Thymus (tissue), 11 donors: ENCODE measurements at regions not wholly inside any gene's neighbourhood (a gene's known extent, or its start where the extent isn't known, plus 50 kb on each side); places are given as distances from the start of the nearest gene placed in this dataset.

Experiments
- DNase-seq, 9 donors: peaks; one replicate each; pipeline ENCODE4 v3.0.0-alpha.2; 2013; ENCODE audit warnings: low spot score in 9 of 9, low read depth in 6 of 9, missing footprints in 1 of 9
- H3K27ac ChIP-seq, 2 donors: one replicate each; pipeline ENCODE4 v1.5.1; 2013; ENCODE audit warnings: control low read depth in 1 of 2, low read depth in 1 of 2, low read length in 1 of 2, mild to moderate bottlenecking in 1 of 2, moderate library complexity in 1 of 2
- H3K27me3 ChIP-seq, 2 donors: one replicate each; pipeline ENCODE4 v1.5.1; 2013; ENCODE audit warnings: low read length in 1 of 2; ENCODE audit not compliant: control insufficient read depth in 2 of 2, insufficient read depth in 1 of 2
- H3K36me3 ChIP-seq, 2 donors: one replicate each; pipeline ENCODE4 v1.5.1; 2013; ENCODE audit warnings: low read length in 1 of 2, mild to moderate bottlenecking in 1 of 2, moderate library complexity in 1 of 2; ENCODE audit not compliant: control insufficient read depth in 2 of 2, insufficient read depth in 2 of 2
- H3K4me1 ChIP-seq, 2 donors: one replicate each; pipeline ENCODE4 v1.5.1; 2013; ENCODE audit warnings: low read length in 2 of 2; ENCODE audit not compliant: control insufficient read depth in 2 of 2, insufficient read depth in 2 of 2
- H3K4me3 ChIP-seq, 2 donors: one replicate each; pipeline ENCODE4 v1.5.1; 2013; ENCODE audit warnings: low read length in 2 of 2, control low read depth in 1 of 2, mild to moderate bottlenecking in 1 of 2
- H3K9me3 ChIP-seq, 2 donors: one replicate each; pipeline ENCODE4 v1.5.1; 2013; ENCODE audit warnings: low read length in 1 of 2, mild to moderate bottlenecking in 1 of 2; ENCODE audit not compliant: control insufficient read depth in 2 of 2, insufficient read depth in 1 of 2
- WGBS: extraction: QIAGEN DNeasy Blood & Tissue Kit; methylation state at CpG from one replicate; pipeline ENCODE4 v1.1.7; 2013; 5-methylcytosine and 5-hydroxymethylcytosine counted together
- donor health status: healthy.

DNA sequence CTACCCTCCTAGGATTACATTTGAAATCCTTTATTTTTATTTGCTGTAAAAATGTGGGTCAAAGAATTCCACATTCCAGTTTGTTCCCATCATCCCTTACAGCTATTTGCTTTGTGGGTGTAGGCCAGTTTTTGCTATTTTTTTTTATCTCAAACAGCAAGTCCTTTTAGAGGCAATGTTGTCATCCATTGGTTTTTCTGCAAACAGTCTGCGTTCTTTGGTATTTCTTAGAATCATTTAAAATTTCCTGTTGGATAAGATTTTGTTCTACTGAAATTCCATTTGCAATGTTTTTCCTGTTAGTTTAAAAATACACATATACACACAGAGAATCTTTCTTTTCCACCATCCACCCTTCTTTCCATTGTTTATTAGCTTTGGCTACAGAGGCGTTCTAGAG lies 53.3 kb upstream of the STK38L start:
- no peak overlapping the region for H3K27ac ChIP-seq
- no peaks in the 10 kb centered on the region for H3K4me1 ChIP-seq
- 98% methylated on average over 2 of the region's 2 CpGs for WGBS
- no peaks in the 10 kb centered on the region for H3K9me3 ChIP-seq
- H3K27me3 ChIP-seq, result no peaks in the 10 kb centered on the region
- H3K4me3 ChIP-seq, result no peak overlapping the region
- no peak for DNase-seq
- H3K36me3 ChIP-seq, result no peaks in the 10 kb centered on the region

DNA sequence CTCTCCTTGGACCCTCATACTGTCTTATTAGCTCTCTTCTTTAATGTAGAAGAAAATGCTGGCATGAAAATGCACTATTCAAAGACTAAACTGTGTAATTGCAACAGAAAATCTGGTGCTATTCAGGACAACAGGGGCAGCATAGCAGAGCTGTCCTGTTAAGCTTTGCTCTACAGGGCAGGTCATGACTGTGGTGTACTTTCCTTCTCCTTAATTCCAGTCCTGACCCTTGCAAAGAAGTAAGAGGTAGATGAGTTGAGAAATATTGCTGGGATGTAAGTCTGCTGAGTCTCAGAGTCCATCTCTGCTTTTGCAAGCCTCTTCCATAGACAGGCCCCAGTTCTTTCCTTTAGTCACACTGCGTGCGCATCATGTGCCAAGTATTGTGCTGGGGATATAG lies 52.6 kb upstream of the STK38L start:
- Histone ChIP-seq H3K4me1 (no peaks in the 10 kb centered on the region), H3K9me3 (no peaks in the 10 kb centered on the region), H3K4me3 (no peak overlapping the region), H3K27me3 (no peaks in the 10 kb centered on the region), H3K27ac (no peak overlapping the region), H3K36me3 (no peaks in the 10 kb centered on the region)
- 100% methylated on average over 2 of the region's 2 CpGs for WGBS
- DNase-seq, result no peak

- WGBS, result 95% methylated on average over 5 of the region's 5 CpGs
- Histone ChIP-seq H3K4me3 (no peak overlapping the region), H3K4me1 (no peaks in the 10 kb centered on the region), H3K27ac (no peak overlapping the region), H3K36me3 (no peaks in the 10 kb centered on the region), H3K9me3 (no peaks in the 10 kb centered on the region), H3K27me3 (no peaks in the 10 kb centered on the region)
- no peak for DNase-seq
Observed at GRCh38 chr12:27192118-27192802, 51.8 kb upstream of the STK38L start.

- DNase-seq, result no peak
- 92% methylated on average over 2 of the region's 2 CpGs for WGBS
Observed at GRCh38 chr12:27193106-27193505, 51.0 kb upstream of the STK38L start.

GRCh38 chr12:27193854-27194544 lies 50.1 kb upstream of the STK38L start:
- Histone ChIP-seq H3K27ac (no peak overlapping the region), H3K36me3 (no peaks in the 10 kb centered on the region), H3K9me3 (no peaks in the 10 kb centered on the region), H3K4me3 (no peak overlapping the region), H3K27me3 (no peaks in the 10 kb centered on the region), H3K4me1 (no peaks in the 10 kb centered on the region)
- WGBS, result 69% methylated on average over 2 of the region's 2 CpGs
- no peak for DNase-seq

More at GRCh38 chr12:27193106-27193505, 51.0 kb upstream of the STK38L start:
- Histone ChIP-seq H3K4me1 (no peaks in the 10 kb centered on the region), H3K36me3 (no peaks in the 10 kb centered on the region), H3K4me3 (no peak overlapping the region), H3K9me3 (no peaks in the 10 kb centered on the region), H3K27ac (no peak overlapping the region), H3K27me3 (no peaks in the 10 kb centered on the region)
